ENCODE measurements at regions not wholly inside any gene's neighbourhood (a gene's known extent, or its start where the extent isn't known, plus 50 kb on each side); places are given as distances from the start of the nearest gene placed in this dataset.

GRCh38 chr13:40217675-40218074 is 448.8 kb downstream of the FOXO1 start:
- no peak for TF ChIP-seq EZH2 (IDR thresholded peaks at IDR 0.05; ENCODE audit: borderline replicate concordance)
- TF ChIP-seq CTCF (IDR thresholded peaks at IDR 0.05; ENCODE audit: poor library complexity) = no peak
